HG03558 (cell line): ENCODE measurements at regions not wholly inside any gene's neighbourhood (a gene's known extent, or its start where the extent isn't known, plus 50 kb on each side); places are given as distances from the start of the nearest gene placed in this dataset.

Source experiments
- ATAC-seq: cut with Tn5 transposase; IDR thresholded peaks from one replicate; pipeline ENCODE4 v1.9.1; 2021; ENCODE audit warnings: moderate number of reproducible peaks; ENCODE audit not compliant: unreplicated experiment; ENCODE audit errors: extremely low read depth

DNA sequence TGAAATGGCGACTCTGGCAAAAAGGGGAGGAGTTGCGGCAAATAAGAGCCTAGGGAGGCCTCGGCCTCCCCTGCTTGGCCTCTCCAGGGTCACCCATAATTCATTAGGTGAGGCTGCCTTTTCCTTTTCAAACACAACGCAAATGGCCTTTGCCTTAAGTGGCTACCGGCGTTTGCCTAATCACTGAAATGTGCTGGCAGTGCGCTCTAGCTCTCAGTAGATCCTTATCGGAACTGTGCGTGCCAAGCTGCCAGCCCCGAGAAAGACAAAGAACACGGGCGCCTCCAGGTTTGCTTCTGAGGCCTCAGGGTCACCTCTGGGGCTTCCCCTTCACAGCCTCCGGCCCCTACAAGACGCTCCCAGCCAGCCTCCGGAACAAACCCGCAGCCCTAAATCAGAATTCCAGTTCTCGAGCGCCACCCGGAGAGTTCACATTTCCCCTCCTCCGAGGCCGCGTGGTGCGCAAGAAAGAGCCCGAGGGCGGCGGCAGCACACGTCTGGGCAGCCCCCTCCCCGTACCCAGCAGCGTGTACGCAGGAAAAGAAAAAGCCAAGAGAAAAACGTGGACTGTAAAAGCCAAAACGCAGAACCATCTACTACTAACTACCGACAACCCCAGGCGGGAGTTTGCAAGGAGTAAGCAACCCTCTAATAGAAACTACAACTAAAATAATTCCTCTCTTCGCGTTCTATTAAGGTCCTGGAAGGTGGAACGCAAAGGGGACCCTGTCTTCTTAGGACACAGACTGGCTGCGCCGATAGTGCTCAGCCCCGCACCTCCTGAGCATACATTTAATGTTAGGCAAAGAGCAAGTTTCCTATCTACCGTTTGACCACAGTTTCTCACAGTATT, 76.5 kb upstream of the BCOR start:
- ATAC-seq = no peak

DNA sequence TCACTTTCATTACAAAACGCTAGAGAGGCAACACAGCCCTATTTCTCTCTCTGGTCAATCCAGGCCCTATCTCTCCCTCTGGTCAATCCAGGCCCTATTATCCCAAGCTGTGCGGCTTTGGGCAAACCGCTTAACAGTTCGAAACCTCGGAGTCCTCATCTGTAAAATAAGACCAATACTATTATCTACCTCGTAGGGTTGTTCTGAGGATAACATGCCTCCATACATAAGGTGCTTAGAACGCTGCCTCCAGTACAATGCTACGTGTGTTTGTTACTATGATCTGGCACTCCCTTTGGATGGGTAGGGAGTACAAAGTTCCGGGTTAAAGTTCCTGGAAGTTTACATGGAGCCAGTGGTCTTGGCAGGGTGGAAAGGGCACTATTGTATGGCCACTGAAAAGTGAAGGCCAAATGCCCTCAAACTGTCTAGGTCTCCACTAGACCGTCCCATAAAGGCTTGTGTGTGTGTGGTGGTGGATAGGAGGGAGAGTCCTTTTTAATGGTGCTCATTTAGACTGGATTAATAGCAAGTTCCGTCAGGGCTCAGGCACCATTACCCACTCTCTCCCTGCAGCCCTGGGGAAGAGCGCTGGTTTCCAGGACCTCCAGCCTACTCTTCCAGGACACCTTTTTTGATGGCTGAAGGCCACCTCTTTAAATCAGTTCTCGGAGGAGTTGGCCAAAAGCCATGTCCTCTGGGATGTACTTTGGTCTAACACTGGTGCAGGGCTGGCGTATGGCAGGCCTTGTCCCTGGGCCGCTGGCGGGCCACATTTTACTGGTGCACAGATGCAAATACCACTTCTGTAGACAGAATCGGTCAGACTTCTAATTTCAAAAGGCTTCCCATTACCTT, 75.6 kb upstream of the BCOR start:
- ATAC-seq = no peak

DNA sequence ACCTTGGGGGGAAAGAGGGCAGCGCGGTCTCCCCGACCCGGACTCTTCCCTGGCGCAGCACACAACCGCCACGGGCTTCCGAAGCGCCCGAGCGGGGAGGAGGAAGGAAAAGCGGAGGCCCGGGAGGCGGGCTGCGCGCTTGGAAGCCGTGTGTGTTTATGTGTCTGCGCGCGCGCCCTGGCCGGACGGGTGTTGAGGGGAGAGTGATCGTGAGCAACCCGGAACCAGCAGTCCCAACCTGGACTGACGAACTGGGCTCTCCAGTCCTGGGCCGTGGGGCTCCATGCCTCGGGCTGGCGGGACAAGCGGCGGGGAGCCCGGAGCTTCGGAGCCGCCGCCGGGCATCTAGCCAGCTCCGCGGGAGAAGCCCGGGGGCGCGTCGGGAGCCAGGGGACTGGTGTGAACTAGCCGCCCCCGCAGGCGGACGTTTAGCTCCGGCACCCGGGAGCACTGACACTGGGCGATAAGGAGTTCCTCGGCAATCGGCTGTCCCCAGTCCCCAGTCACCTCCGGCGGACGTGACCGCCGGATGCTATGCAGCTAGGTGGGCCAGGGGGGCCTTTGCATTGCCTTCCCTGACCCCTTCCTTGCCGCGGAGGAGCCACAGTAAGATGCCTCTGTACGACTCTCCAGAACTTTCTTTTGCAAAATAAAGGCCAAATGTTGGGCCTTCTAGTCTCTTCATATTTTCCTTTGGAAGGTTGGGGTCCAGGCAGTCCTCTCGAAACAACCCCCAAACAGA, 74.8 kb upstream of the BCOR start:
- ATAC-seq = no peak

DNA sequence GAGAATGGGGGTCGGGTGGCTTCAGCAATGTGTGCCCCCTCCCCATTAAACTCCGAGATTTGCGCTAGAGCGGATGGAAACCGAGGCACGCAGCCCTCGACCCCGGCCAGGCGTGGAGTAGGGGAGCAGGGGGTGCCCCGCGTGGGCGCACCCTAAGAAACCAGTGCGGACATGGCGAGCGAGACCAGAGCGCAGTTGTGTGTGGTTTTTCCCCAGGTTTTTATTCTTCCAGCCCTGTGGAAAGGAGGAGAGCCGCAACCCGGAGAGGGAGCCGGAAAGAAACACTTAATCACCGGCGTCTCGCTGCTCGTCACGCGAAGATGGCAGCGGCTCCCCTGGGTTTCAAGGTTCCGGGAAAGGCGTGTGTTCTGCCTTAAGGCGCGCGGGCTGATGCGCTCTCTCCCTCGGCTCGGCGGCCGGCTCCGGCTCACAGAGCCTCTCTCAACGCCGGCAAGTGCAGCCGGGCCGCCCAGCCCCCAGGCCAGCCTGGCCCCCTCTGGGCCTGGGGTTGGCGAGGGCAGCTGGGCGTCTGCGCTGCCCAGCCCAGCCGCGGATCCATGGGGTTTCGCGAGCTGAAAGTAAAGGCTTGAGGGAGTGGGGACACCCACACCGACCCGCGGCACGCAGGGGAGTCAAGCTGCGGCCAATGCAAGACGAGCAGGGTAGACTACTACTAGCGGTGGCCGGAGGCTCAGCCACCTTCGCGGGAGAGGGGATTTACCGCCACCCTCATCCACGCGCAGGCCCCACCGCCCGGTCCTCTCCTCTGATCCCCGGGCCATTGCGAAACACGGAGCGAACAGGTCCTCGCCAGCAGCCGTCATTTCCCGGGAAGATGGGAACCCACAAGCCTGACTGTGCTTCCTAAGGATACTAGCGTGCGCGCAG, 74.0 kb upstream of the BCOR start:
- no peak for ATAC-seq

DNA sequence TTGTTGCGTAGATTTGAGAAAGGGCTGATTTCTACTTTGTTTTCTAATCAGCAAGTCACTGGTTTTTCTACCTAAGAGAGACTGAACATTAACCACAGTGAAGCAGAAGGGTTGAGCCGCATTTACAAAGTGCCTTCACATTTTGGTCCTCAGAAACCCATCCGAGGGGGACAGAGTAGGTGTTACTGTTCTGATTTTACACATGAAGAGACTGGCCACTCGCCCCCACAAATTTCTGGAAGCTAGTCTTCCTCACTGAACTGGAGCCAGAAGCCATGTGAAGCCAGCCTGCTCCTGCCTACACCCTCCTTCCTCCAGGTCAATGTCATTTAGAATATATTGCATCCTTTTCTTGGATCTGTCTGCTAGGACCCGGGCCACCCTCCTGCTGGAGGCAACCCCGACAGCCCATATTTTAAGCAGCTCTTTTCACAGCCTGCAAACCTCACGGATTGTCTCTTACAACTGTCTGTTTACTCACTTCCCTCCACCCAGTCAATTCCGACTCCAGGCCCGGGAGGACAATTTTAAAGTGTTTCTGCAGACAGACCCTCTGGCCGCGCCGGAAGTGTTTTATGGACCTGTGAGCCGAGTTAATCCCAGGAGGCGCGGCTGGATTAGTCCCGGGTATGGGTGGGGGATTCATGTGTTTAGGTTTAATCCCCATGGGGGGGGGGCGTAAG, 73.2 kb upstream of the BCOR start:
- ATAC-seq = no peak

DNA sequence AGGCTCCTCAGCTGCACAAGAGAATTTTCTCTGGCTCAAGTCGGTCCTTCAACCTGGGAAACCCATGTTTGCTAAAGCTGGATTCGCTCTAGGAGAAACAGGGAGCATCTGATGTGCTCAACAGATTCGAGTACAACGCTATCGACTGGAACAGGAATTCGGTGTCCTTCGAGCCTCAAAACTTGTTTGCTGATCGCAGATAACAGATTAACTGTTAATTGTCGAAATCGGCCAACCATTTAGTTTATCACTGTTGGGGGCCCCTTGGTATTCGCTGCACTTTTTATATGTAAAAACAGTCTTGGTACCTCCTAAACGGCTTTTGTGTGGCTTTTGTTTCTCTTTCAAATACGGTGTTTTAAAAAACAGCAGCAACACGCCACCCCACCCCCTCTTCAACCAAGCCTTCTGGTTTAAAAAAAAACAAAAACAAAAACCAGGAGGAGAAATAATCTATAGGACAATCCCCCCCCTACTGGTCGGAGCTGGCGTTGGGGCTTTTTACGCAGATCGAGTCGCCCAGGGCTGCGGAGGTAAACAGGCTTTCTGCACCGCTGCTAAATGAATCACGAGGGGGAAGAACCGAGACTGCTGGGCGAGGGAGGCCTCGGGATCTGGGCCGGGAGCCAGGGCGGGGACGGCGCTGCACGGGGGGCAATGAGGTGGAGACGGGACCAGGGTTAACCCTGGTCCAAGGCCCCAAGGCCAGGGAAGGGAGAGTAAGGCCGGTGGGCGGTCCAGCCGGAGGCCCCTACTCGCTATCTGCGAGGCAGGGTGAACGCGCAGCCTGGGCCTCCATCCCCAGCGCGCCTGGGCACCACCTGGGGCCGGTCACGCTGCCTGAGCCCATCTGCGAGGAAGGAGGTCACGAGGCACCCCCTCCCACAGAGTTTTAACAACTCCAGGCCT, 71.7 kb upstream of the BCOR start:
- no peak for ATAC-seq

DNA sequence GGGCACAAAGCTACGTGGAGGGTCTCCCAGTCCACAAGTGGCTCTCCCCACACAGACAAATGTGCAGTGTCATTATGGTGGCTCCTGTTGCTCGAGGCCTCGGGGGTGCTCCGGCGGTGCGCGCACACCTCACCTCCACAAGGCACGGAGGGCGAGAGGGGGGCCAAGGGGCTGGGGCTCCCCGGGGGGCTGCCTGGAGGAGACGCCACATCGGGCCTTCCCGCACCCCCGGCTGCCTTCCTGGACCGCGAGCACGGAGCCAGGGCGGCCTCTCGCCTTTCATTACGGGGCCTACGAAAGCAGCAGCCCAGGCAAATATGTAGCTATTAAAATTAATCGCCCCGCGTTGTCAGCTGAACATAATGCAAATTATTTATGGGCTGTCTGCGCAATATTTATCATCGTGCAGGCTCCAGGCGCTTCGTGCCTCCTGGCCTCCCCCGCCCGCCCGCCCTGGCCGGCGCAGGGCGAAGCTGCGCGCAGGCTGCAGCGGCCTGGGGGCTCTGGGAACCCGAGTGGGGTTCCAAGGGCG, 70.8 kb upstream of the BCOR start:
- ATAC-seq = no peak

DNA sequence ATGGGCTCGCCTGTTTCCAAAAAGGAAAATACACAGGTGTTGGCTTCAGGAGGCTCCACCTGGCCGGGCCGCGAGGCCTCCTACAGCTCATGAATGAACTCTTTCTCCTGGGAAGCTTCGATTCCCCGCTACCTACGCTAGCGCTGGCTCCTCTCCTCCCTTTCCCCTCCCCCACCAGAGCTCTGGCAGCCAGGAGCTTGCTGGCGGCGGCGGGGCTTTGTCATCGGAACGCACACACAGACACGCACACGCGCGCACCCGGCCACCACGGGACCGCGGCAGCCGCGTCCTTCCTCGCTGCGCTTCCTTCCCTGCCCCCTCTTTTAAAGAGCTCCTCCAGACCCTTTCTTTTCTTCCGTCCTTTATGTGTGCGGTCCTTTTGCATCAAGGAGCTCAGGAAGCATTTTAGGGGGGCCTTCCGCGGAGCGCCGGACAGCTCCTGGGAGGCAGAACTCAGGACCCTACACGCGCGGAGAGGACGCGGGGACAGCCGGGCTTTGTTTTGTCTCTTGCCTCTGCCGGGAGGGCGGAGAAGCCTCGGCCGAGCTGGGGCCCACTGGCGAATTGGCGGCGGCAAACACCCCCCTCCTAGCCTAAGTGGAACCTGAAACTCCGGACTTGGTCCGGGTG, 70.2 kb upstream of the BCOR start:
- ATAC-seq = no peak

DNA sequence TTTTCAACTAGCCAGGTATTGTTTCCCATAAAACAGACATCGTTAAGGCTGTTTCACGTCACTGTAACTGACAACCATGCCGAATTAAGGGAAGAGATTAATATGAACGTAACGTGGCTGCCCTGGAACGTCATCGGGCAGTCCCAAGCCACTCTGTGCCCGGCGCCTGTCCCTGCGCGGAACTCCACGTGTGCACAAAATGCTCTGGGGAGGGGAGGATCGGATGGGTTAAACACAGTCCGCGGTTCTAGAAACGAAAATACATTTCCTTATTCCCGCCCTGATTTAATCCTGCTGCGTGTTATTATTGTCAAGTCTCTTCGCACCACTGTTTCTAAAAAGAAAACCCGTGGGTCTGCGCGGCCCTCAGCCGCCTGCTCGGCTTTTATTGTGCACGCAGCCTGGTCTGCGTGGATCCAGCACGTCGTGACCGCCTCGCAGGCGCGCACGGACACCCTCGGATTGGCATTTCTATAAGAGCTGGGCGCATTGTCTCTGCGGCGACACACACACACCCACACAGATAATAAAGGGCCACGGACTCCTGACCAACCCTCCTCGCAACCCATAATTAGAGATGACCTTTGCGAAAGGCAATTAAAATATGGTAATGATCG, 69.6 kb upstream of the BCOR start:
- ATAC-seq = no peak

DNA sequence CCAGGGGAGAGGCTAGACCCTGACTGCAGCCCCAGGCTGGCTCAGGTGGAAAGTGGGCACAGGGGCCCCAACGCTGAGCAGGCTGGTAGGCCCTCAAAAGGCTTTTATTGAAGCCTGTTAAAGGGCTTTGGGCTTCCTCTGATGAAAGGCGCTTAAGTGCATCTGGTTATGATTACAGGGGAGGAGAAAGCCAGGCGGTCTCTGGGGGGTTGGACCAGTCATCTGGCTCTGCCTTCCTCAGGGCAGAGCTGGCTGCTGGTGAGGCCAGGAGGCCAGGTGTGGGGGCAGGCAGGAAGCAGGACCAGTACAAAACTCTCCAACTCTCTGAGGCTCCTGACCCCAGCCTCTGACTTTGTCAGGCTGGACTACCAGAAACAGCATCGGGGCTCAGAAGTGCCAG, 68.8 kb upstream of the BCOR start:
- ATAC-seq = no peak

DNA sequence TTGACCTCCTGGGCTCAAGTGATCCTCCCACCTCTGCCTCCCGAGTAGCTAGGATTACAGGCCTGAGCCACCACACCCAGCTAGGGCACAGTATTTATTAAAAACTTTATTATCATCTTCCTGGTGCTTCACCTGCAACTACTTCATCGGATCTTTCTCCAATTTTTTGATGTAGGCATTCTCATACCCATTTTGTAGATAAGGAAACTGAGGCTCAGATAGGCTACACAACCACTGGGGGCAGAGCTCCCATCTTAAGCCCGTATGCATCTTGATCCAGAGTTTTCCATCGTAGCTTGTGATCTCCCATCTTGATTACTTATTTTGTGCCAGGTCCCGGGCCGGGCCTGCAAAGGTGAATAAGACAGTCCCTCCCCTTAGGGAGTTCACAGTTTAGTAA, 68.1 kb upstream of the BCOR start:
- ATAC-seq = no peak

DNA sequence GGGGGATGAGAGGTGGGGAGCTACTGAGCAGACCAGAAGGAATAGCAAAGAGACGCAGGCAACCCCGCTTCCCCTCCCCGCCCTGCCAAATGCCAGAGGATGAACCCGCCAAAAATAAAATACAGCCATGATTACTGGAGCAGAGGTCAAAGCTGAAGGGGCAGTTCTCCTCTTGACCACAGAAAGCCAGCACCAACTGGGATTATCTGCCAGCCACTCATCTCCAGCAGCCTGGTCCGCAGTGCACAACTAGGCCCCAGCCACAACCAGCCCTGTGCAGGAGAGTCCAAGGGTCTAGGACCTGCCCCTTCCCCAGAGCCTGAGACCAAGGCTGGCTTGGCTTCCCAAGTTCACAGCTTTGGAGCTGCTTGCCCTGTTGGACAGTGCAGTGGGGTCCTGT, 67.4 kb upstream of the BCOR start:
- no peak for ATAC-seq

DNA sequence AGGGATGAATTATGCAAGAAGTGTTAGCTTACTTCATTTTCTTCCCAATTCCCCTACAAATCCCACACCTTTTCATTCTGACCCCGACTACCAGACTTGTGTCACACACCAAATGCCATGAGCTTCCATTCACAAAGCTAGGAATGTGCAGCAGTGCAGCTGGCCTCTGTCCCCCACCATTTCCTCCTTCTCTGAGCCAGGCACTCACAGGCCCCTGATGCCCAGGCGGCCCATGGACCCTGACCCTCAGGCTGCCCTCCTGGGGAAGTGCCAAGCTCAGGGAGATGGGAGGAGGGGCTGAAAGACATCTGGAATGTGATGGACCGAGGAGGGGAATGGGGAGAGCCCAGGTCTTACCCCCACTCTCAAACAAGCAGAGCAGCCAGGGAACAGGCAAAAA, 67.0 kb upstream of the BCOR start:
- ATAC-seq = no peak

DNA sequence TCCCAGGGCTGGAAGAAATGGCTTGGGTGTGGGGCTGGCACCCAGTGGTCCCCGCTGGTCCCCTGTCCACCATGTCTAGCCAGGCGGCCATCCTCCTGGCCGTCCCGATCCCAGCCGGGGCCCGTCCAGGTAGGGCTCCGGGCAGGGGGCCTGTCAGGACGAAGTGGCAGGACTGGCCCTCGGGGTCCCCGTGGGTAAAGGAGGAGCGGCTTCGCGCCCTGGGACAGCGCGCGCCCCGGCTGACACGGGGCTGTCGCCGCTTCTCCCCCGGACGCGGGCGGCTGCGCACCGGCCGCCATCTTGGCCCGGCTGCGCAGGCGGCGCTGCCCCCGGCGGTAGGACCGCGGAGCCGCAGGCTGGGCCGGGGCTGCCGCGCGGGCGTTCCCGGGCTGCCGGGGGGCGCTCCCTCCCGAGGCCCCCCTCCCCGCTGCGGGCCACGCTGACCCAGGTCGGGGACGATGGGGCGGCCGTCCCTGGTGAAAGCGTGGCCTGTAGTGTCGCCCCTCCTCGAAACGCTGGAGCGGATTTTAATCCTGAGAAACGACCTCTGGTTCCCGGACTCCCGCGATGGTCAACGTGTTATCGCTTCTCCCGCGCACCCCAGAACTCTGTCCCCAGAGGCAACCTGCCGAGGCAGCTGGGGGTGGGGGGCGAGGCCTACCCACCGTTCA, 60.4 kb upstream of the BCOR start:
- no peak for ATAC-seq

DNA sequence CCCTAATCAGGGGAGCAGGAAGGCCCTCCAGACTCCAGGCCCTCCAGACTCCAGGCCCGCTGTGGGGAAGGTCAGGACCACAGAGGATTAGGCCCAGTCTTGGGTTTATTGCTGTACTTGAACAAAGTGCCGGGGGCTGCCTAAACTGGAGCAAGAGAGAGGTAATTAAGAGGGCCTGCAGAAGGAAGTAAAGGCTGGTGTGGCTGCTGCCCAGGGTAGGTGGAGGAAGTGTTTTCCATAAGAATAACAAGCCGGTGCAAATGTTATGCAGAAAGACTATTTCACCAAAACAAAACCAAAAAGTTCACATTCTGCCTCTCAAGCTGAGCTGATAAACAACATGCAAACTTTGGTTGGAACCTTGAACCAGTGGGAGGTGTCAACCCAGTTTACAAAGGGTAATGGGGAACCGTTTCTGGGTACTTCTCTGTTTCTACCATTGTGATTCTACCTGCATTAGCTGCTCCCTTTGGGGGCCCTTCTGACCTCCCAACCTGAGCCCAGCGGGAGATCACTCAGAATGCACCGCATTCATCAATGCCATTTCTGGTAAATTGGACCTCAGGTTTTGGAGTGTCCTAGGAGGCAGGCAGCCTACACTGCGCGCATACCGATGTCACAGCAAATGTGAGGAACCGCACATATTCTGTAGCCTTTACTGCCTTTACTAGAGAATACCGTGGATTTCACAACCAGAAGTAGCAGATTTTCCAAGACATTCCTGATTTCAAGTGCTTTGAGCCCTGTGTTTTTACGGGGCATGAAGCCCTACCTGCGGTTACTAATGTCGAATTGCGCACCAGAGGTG, 59.7 kb upstream of the BCOR start:
- no peak for ATAC-seq
